Muscle layer of colon (tissue), 2 donors: ENCODE measurements at regions not wholly inside any gene's neighbourhood (a gene's known extent, or its start where the extent isn't known, plus 50 kb on each side); places are given as distances from the start of the nearest gene placed in this dataset.

Source experiments
- H3K27ac ChIP-seq: one replicate; pipeline ENCODE4 v1.7.0; 2013; ENCODE audit warnings: low read depth, mild to moderate bottlenecking, low read length, moderate library complexity
- H3K27me3 ChIP-seq, 2 donors: one replicate each; pipeline ENCODE4 v1.7.0; 2013; ENCODE audit warnings: low read length in 2 of 2, mild to moderate bottlenecking in 2 of 2; ENCODE audit not compliant: insufficient read depth in 2 of 2, control insufficient read depth in 1 of 2
- H3K36me3 ChIP-seq: one replicate; pipeline ENCODE4 v1.7.0; 2013; ENCODE audit warnings: mild to moderate bottlenecking, low read length; ENCODE audit not compliant: insufficient read depth
- H3K4me1 ChIP-seq: one replicate; pipeline ENCODE4 v1.7.0; 2013; ENCODE audit warnings: mild to moderate bottlenecking, low read length; ENCODE audit not compliant: insufficient read depth
- H3K4me3 ChIP-seq, 2 donors: one replicate each; pipeline ENCODE4 v1.7.0; 2013; ENCODE audit warnings: low read length in 2 of 2, low read depth in 1 of 2, mild to moderate bottlenecking in 1 of 2, moderate library complexity in 1 of 2
- H3K9ac ChIP-seq: one replicate; pipeline ENCODE4 v1.7.0; 2013; ENCODE audit warnings: low read length
- H3K9me3 ChIP-seq: one replicate; pipeline ENCODE4 v1.7.0; 2013; ENCODE audit warnings: mild to moderate bottlenecking, low read length
- donor health status: abdominal sarcoma.
- donor health status: Adenocarcinoma of cecum.

GRCh38 chr2:40955635-40956034, 503.7 kb upstream of the SLC8A1 start:
- H3K4me1 ChIP-seq: no peaks in the 10 kb centered on the region

GRCh38 chr2:40957508-40957907, 505.6 kb upstream of the SLC8A1 start:
- no peak overlapping the region for H3K27ac ChIP-seq

More at GRCh38 chr2:40955635-40956034, 503.7 kb upstream of the SLC8A1 start:
- Histone ChIP-seq H3K27me3 (no peaks in the 10 kb centered on the region), H3K36me3 (no peaks in the 10 kb centered on the region), H3K9me3 (no peaks in the 10 kb centered on the region), H3K4me3 (no peak overlapping the region), H3K27ac (no peak overlapping the region), H3K9ac (no peak overlapping the region)

GRCh38 chr2:40962026-40962425, 510.1 kb upstream of the SLC8A1 start:
- H3K9ac ChIP-seq: no peak overlapping the region
- H3K9me3 ChIP-seq: no peaks in the 10 kb centered on the region
- H3K4me1 ChIP-seq: no peaks in the 10 kb centered on the region
- H3K36me3 ChIP-seq: no peaks in the 10 kb centered on the region
- no peak overlapping the region for H3K4me3 ChIP-seq
- H3K27ac ChIP-seq: no peak overlapping the region
- H3K27me3 ChIP-seq: no peaks in the 10 kb centered on the region

More at GRCh38 chr2:40957508-40957907, 505.6 kb upstream of the SLC8A1 start:
- H3K27me3 ChIP-seq: no peaks in the 10 kb centered on the region
- H3K36me3 ChIP-seq: no peaks in the 10 kb centered on the region
- H3K9me3 ChIP-seq: no peaks in the 10 kb centered on the region
- H3K4me3 ChIP-seq: no peak overlapping the region
- H3K4me1 ChIP-seq: no peaks in the 10 kb centered on the region
- H3K9ac ChIP-seq: no peak overlapping the region

- no peak overlapping the region for H3K9ac ChIP-seq
- no peaks in the 10 kb centered on the region for H3K27me3 ChIP-seq
- no peaks in the 10 kb centered on the region for H3K4me1 ChIP-seq
- H3K36me3 ChIP-seq: no peaks in the 10 kb centered on the region
- no peak overlapping the region for H3K27ac ChIP-seq
- no peak overlapping the region for H3K4me3 ChIP-seq
- no peaks in the 10 kb centered on the region for H3K9me3 ChIP-seq
Measured at GRCh38 chr2:40964509-40965250, 512.8 kb upstream of the SLC8A1 start.

DNA sequence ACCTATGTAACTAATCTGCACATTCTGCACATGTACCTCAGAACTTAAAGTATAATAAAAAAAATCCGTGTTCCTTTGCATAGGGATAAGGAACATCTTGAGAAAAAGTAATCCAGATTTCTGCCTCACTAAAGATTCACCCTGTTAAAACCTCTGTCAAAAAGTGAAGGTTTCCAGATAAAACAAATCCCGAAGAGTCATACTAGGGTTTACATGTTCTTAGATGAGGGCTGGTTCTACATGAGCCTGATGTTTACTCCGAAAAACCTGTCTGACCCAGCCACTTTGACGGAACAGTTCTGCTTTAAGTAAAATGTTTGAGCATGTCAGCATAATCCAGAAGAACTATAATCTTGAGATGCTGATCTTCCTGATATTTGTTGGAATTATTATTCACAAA, 515.6 kb upstream of the SLC8A1 start:
- H3K36me3 ChIP-seq: no peaks in the 10 kb centered on the region
- H3K27ac ChIP-seq: no peak overlapping the region
- H3K27me3 ChIP-seq: no peaks in the 10 kb centered on the region
- H3K4me1 ChIP-seq: no peaks in the 10 kb centered on the region
- no peak overlapping the region for H3K9ac ChIP-seq
- H3K4me3 ChIP-seq: no peak overlapping the region
- no peaks in the 10 kb centered on the region for H3K9me3 ChIP-seq

GRCh38 chr2:40975151-40975550, 523.3 kb upstream of the SLC8A1 start:
- Histone ChIP-seq H3K27ac (no peak overlapping the region), H3K9ac (no peak overlapping the region), H3K4me1 (no peaks in the 10 kb centered on the region), H3K36me3 (no peaks in the 10 kb centered on the region), H3K4me3 (no peak overlapping the region), H3K9me3 (no peaks in the 10 kb centered on the region), H3K27me3 (no peaks in the 10 kb centered on the region)

DNA sequence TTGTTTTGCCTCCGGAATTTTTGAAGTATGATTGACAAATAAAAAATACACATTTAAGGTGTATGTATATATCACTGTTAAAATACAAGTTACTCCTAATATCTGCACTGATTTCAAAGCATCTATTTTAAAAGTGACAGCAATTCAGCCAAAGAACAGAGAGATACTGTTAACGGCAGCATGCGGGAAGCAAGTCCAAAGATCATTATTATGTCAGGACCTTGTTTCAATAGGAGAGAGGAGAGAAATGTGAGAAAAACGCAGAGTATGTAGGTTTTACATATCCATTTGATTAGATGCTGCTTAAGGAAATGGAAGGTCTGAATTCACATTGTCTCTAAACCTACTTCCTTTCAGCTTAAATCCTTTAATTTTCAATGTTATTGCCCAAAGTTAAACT, 545.5 kb upstream of the SLC8A1 start:
- H3K27ac ChIP-seq: no peak overlapping the region
- H3K4me1 ChIP-seq: no peaks in the 10 kb centered on the region
- H3K36me3 ChIP-seq: no peaks in the 10 kb centered on the region
- no peaks in the 10 kb centered on the region for H3K27me3 ChIP-seq
- no peaks in the 10 kb centered on the region for H3K9me3 ChIP-seq
- H3K4me3 ChIP-seq: no peak overlapping the region
- no peak overlapping the region for H3K9ac ChIP-seq

GRCh38 chr2:41000374-41000773, 548.5 kb upstream of the SLC8A1 start:
- no peak overlapping the region for H3K9ac ChIP-seq
- H3K9me3 ChIP-seq: no peaks in the 10 kb centered on the region
- no peak overlapping the region for H3K27ac ChIP-seq
- no peaks in the 10 kb centered on the region for H3K27me3 ChIP-seq
- no peaks in the 10 kb centered on the region for H3K36me3 ChIP-seq
- no peak overlapping the region for H3K4me3 ChIP-seq
- H3K4me1 ChIP-seq: no peaks in the 10 kb centered on the region

DNA sequence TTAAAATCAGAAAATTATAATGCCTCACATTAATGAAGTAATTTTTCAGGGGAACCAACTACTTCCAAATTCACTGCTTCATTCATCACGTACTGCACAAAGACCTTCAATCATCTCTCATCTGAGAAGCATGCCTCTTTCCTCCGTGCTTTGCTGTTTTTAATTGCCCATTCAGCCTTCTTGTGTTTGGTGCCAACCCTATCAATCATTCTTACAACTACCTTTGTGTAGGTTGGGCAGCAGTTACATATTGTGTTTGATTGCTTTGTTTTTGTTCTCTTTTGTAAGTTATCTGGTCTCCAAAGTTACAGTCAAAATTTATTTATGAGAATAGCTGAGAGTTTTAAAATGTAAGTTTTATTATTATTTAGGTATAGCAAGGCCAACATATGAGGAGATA, 549.0 kb upstream of the SLC8A1 start:
- no peaks in the 10 kb centered on the region for H3K36me3 ChIP-seq
- H3K9ac ChIP-seq: no peak overlapping the region

DNA sequence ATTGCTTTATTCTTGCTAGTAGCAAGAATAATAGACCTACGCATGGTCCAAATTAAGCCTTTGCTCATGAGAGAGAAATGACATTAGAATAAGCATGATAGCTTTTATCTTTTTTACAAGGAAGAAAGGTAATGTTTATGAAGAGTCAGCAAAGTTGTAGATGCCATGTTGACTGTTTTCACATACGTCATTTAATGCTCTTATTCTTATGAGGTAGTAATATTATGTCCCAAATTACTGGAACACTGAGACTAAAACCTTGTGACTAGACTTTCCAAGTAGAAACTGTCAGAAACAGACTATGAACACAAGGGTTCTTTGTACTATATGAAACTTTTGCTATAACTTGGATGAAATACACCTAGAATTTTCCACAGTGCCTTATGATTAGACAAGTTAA, 552.8 kb upstream of the SLC8A1 start:
- no peaks in the 10 kb centered on the region for H3K4me1 ChIP-seq
- H3K27me3 ChIP-seq: no peaks in the 10 kb centered on the region
- H3K9me3 ChIP-seq: no peaks in the 10 kb centered on the region
- no peak overlapping the region for H3K27ac ChIP-seq
- H3K36me3 ChIP-seq: no peaks in the 10 kb centered on the region
- no peak overlapping the region for H3K4me3 ChIP-seq
- H3K9ac ChIP-seq: no peak overlapping the region

More for the DNA sequence above, 549.0 kb upstream of the SLC8A1 start:
- Histone ChIP-seq H3K27ac (no peak overlapping the region), H3K4me3 (no peak overlapping the region), H3K4me1 (no peaks in the 10 kb centered on the region), H3K27me3 (no peaks in the 10 kb centered on the region), H3K9me3 (no peaks in the 10 kb centered on the region)

DNA sequence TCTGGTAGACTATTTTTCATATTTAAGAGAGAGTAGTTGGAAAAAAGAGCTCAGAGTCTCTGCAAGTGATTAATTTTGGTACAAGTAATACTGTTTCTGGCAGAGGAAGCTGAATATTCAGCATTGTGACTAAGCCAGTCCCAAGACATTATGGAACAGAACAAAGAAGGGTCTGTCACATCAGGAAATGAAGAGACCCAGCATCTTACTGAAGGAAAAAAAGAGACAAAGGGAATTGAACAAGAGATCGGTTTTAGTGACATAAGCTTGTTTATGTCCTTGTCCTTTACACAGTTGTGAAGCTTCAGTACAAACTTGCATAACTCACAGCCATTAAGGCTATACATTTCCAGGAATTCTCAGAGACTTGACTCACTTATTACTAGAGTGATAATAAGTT, 568.5 kb upstream of the SLC8A1 start:
- Histone ChIP-seq H3K9ac (no peak overlapping the region), H3K27ac (no peak overlapping the region), H3K36me3 (no peaks in the 10 kb centered on the region), H3K27me3 (no peaks in the 10 kb centered on the region), H3K4me1 (no peaks in the 10 kb centered on the region), H3K9me3 (no peaks in the 10 kb centered on the region), H3K4me3 (no peak overlapping the region)

GRCh38 chr2:41024816-41025215, 572.9 kb upstream of the SLC8A1 start:
- no peak overlapping the region for H3K27ac ChIP-seq
- no peaks in the 10 kb centered on the region for H3K36me3 ChIP-seq
- H3K9me3 ChIP-seq: no peaks in the 10 kb centered on the region
- H3K4me3 ChIP-seq: no peak overlapping the region
- H3K9ac ChIP-seq: no peak overlapping the region
- H3K4me1 ChIP-seq: no peaks in the 10 kb centered on the region
- H3K27me3 ChIP-seq: no peaks in the 10 kb centered on the region
